ENCODE measurements at regions not wholly inside any gene's neighbourhood (a gene's known extent, or its start where the extent isn't known, plus 50 kb on each side); places are given as distances from the start of the nearest gene placed in this dataset.
"Not testable (repeated sequence)": the region's sequence is repeated elsewhere in the genome, so short reads cannot be mapped to it uniquely, and the experiment has no call there.

DNA sequence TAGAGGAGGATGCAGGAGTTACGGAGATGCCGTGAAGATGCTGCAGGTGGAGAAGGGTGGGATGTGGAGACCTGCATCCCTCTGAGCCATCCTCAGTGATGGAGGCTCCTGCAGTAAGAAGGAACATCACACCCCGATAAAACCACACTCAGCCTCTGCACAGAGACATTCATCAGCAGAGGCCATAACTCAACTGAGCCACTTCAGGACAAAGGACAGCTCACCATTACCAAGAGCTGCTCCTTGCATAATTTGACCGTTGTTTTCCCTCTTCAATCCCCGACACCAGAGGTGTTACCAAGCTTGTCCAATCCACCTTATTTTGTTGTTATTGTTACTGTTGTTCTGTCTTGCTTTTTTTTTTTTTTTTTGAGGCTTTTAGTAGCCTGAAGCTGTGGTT, 543.9 kb downstream of the AJAP1 start:
- no peak for DNase-seq

DNA sequence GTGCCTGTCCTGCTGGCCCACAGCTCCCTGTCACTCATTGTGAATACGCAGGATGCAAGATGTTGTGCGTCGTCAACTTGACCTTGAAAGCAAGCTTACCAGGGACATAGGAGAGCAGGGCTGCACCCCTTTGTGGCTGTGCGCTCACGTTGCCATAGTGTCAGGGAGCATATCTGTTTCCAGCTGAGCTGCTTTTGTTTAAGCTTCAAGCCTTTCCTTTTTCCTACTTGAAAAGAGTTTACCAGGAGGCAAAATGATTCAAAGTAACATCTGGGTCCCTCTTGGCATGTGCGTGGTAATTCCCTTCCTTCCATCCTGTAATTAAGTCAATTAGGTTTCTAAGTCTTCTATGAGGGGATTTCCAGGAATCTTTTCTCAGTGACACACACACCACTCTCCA, 537.1 kb downstream of the AJAP1 start:
- no peak for DNase-seq

GRCh38 chr1:5189384-5189783, 535.0 kb downstream of the AJAP1 start:
- no peak for DNase-seq

GRCh38 chr1:5165762-5166161, 511.4 kb downstream of the AJAP1 start:
- no peak for DNase-seq

- DNase-seq = no peak
These were observed 509.7 kb downstream of the AJAP1 start for GRCh38 chr1:5164158-5164557.

GRCh38 chr1:5161372-5161771, 507.0 kb downstream of the AJAP1 start:
- DNase-seq = no peak

DNA sequence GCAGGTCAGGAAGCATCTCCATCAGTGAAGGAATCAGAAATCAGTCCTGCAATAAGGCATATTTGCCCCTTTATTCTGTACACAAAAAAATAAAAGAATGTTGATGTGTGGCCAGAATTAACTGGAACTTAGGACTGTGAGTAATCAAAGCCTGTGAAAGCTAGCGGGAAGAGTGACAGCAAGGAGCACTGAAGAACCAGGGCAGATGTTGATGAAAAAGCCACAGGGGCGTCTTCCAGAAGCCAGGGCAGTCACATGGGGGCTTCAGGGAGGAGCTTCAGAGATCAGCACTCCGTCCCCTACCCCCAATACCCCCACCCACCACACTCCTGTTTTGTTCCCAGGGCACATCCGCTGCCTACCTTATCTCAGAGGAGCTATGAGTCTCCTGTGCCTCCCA, 502.8 kb downstream of the AJAP1 start:
- no peak for DNase-seq

GRCh38 chr1:5156416-5157120, 502.2 kb downstream of the AJAP1 start:
- DNase-seq = no peak

DNA sequence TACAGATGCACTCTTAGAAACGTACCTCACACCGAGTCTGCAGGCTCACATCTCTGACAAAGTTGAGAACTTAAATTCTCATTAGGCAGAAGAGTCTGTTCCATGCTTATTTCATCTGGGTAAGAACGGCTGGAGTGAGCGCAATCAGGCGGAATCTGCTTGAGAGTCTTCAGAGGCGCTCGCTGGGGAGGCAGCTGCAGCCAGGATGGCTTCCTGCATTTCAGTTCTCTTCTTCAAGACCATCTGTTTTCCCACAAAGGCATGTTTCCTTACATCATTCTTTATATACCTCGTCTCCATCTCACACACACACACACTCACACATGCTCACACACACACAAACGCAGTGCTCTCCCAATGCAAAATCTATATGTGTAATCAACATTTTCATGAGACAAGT, 497.1 kb downstream of the AJAP1 start:
- no peak for DNase-seq

DNA sequence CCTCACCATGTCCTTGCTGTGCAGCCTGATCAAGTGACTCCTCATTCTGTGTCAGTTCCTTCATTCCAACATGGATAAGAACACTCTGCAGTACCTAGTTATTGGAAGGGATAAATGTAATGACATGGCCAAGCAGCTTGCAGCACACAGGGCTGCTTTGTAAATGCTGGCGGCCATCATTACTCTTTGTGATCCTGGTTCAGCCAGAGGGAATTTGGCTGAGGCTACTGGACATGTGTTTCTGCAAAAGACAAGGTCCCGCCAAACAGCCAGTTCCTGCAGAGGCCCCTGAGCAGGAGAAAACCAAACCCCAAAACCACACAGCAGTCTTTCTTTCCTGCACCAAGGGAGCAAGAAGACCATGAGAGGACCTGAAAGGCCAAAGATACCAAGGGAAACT, 495.8 kb downstream of the AJAP1 start:
- no peak for DNase-seq

DNA sequence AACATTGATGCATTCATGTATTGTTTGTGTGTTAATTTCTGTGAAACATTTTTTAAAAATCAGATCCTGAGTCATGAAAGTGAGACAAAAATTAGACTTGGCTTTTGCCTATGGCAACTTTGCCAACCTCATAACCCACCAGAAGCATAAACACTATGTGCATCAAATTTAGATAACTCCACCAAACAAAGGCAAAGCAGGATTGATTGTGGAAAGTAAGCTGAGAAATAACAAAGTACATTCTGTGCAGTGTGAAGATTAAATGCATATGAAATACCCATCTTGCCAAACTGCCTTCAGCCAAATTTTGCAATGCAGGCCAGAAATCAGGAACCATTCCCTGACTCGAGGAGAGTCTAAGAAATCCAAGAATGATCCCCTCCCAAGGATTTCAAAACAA, 493.4 kb downstream of the AJAP1 start:
- no peak for DNase-seq

- no peak for DNase-seq
These were observed 488.0 kb downstream of the AJAP1 start for GRCh38 chr1:5142389-5142788.

GRCh38 chr1:5141750-5142149, 487.3 kb downstream of the AJAP1 start:
- no peak for DNase-seq

DNA sequence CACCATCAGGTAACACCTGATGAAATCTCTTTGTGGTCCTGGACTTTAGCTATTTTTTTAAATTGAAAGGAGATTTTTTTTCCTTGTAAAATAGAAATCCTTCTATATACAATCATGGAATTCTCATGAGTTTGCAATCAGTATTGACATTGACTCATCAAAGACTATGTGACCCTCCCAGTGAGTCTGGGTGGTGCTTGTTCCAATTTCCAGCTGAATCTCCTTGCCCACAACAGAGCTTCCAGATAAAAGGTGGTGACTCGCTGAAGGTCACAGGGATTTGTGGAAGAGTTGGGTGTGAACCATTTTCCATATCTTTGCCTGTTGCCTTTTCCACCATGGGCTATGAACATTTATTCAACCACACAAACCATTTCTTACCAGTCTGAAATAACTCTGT, 486.6 kb downstream of the AJAP1 start:
- DNase-seq = no peak

GRCh38 chr1:5140136-5140535, 485.7 kb downstream of the AJAP1 start:
- DNase-seq = no peak

GRCh38 chr1:5129746-5130355, 475.4 kb downstream of the AJAP1 start:
- no peak for DNase-seq

GRCh38 chr1:5125208-5125607, 470.8 kb downstream of the AJAP1 start:
- DNase-seq = no peak

DNA sequence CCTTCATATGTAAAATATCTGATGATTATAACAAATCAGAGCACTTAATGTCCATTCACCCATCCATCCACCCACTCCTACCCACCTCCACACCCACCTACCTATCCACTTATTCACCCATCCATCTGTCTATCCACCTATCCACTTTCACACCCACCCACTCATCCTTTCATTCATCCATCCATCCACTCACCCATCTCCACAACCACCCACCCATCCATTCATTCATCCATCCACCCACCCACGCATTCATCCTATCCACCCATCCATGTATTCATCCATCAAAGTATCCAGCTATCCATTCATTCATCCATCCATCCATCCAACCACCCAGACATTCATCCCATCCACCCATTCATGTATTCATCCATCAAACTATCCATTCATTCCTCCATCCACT, 466.1 kb downstream of the AJAP1 start:
- DNase-seq = no peak

GRCh38 chr1:5119366-5120234, 465.2 kb downstream of the AJAP1 start:
- DNase-seq = no peak

DNA sequence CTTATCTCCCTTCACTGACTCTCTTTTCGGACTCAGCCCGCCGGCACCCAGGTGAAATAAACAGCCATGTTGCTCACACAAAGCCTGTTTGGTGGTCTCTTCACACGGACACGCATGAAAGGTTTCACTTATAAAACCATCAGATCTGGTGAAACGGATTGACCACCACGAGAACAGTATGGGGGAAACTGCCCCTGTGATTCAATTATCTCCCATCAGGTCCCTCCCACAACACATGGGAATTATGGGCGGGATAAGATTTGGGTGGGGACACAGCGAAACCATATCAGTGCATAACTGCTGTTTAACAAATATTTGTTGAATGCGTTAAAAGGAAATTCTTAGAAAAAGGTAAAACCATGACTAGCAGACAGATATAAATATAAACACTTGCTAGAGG, 464.4 kb downstream of the AJAP1 start:
- not testable (repeated sequence) for DNase-seq

GRCh38 chr1:5118292-5118691, 463.9 kb downstream of the AJAP1 start:
- DNase-seq = not testable (repeated sequence)

DNA sequence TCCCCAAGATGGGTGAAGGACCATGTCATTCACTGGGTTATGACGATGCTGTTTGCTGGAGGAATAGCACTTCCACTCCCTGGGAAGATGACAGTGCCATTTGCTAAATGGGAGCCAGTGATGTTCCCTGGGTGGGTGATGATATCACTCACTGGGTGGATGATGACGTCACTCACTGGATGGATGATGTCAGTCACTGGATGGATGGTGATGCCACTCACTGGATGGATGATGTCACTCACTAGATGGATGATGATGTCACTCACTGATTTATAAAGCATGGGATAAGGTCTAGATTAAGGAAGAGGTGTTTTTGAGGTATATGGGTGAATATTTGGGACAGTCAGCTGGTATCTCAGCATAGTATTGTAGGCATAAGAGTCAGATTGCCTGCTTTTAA, 457.2 kb downstream of the AJAP1 start:
- no peak for DNase-seq

- no peak for DNase-seq
These were observed 456.1 kb downstream of the AJAP1 start for GRCh38 chr1:5110508-5110907.

GRCh38 chr1:5109633-5110032, 455.2 kb downstream of the AJAP1 start:
- no peak for DNase-seq
